Ishikawa (cell line): ENCODE measurements at regions not wholly inside any gene's neighbourhood (a gene's known extent, or its start where the extent isn't known, plus 50 kb on each side); places are given as distances from the start of the nearest gene placed in this dataset.

ENCODE experiments used
- CEBPB ChIP-seq: IDR thresholded peaks from 2 replicates; pipeline ENCODE4 v1.6.1; 2012
- CREB1 ChIP-seq: IDR thresholded peaks from 2 replicates; pipeline ENCODE4 v1.6.1; 2012; ENCODE audit warnings: low read depth
- EGR1 ChIP-seq: IDR thresholded peaks from 2 replicates; pipeline ENCODE4 v1.6.1; 2012
- EP300 ChIP-seq: IDR thresholded peaks from 2 replicates; pipeline ENCODE4 v1.6.1; 2012; ENCODE audit warnings: borderline replicate concordance
- FOXM1 ChIP-seq: IDR thresholded peaks from 2 replicates; pipeline ENCODE4 v1.6.1; 2012; ENCODE audit warnings: low read depth, borderline replicate concordance
- MAX ChIP-seq: IDR thresholded peaks from 2 replicates; pipeline ENCODE4 v1.6.1; 2012
- NFIC ChIP-seq: IDR thresholded peaks from 2 replicates; pipeline ENCODE4 v1.6.1; 2012
- RAD21 ChIP-seq: IDR thresholded peaks from 2 replicates; pipeline ENCODE4 v1.6.1; 2012; ENCODE audit warnings: low read depth
- REST ChIP-seq: IDR thresholded peaks from 2 replicates; pipeline ENCODE4 v1.6.1; 2012; ENCODE audit warnings: low read depth, mild to moderate bottlenecking
- TAF1 ChIP-seq: IDR thresholded peaks from 2 replicates; pipeline ENCODE4 v1.6.1; 2012; ENCODE audit warnings: low read depth, mild to moderate bottlenecking
- TCF12 ChIP-seq: IDR thresholded peaks from 2 replicates; pipeline ENCODE4 v1.6.1; 2012; ENCODE audit warnings: low read depth
- TEAD4 ChIP-seq: IDR thresholded peaks from 2 replicates; pipeline ENCODE4 v1.6.1; 2012
- USF1 ChIP-seq: IDR thresholded peaks from 2 replicates; pipeline ENCODE4 v1.6.1; 2012
- YY1 ChIP-seq: IDR thresholded peaks from 2 replicates; pipeline ENCODE4 v1.6.1; 2012; ENCODE audit warnings: low read depth
- ZBTB7A ChIP-seq: IDR thresholded peaks from 2 replicates; pipeline ENCODE4 v1.6.1; 2012; ENCODE audit warnings: low read depth

GRCh38 chr1:29500041-29500440 is 263.7 kb downstream of the PTPRU start:
- TF ChIP-seq EGR1 (no peak), USF1 (no peak), FOXM1 (no peak), RAD21 (no peak), MAX (no peak), CREB1 (no peak), REST (no peak), ZBTB7A (no peak), YY1 (no peak), TAF1 (no peak), TCF12 (no peak), CEBPB (no peak), TEAD4 (no peak), EP300 (no peak), NFIC (no peak)

GRCh38 chr1:29499104-29499650 is 262.9 kb downstream of the PTPRU start:
- no peak for TF ChIP-seq CEBPB
- no peak for TF ChIP-seq TCF12
- TF ChIP-seq RAD21 = no peak
- TF ChIP-seq MAX = no peak
- TF ChIP-seq FOXM1 = no peak
- TF ChIP-seq EGR1 = no peak
- no peak for TF ChIP-seq NFIC
- TF ChIP-seq TAF1 = no peak

- TF ChIP-seq FOXM1 = no peak
- no peak for TF ChIP-seq CREB1
- no peak for TF ChIP-seq ZBTB7A
- no peak for TF ChIP-seq TEAD4
- TF ChIP-seq EGR1 = no peak
- TF ChIP-seq TCF12 = no peak
- TF ChIP-seq NFIC = no peak
- no peak for TF ChIP-seq USF1
- TF ChIP-seq YY1 = no peak
- TF ChIP-seq MAX = no peak
- TF ChIP-seq EP300 = no peak
- no peak for TF ChIP-seq TAF1
- TF ChIP-seq REST = no peak
- TF ChIP-seq CEBPB = no peak
- no peak for TF ChIP-seq RAD21
Observed at GRCh38 chr1:29498126-29499103, 262.1 kb downstream of the PTPRU start.

GRCh38 chr1:29497395-29498125 is 261.2 kb downstream of the PTPRU start:
- TF ChIP-seq TAF1 = no peak
- no peak for TF ChIP-seq CREB1

- no peak for TF ChIP-seq ZBTB7A
- no peak for TF ChIP-seq TCF12
- TF ChIP-seq EP300 = no peak
- TF ChIP-seq CEBPB = no peak
- no peak for TF ChIP-seq RAD21
- TF ChIP-seq FOXM1 = no peak
Observed at GRCh38 chr1:29496701-29497100, 260.4 kb downstream of the PTPRU start.
